ENCODE measurements at regions not wholly inside any gene's neighbourhood (a gene's known extent, or its start where the extent isn't known, plus 50 kb on each side); places are given as distances from the start of the nearest gene placed in this dataset.

DNA sequence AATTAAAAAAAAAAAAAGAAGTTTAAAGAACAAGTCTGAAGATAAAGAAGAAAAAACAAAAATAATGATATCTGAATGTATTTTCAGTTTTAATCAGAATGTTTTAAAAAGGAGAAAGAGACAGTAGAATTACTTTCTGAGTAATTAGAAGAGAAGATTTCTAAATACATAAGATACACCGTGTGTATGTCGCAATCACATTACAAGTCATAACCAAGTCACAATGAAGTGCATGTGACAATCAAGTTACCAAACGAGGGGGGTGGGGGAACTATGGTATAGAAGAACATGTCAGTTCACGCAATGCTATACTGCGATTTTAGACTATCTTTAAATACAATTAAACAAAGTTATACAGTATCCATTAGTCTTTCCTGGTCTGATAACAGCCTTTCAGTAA lies 1464.1 kb upstream of the FLRT2 start:
- 75 to 77% methylated on average over 5 of the region's 5 CpGs for WGBS, 2 donors
- Histone ChIP-seq H3K36me3 (no peaks in the 10 kb centered on the region), H3K4me3 (no peak overlapping the region), H3K9me3 (no peaks in the 10 kb centered on the region), H3K27ac (no peak overlapping the region), H3K27me3 (no peaks in the 10 kb centered on the region), H3K4me1 (no peaks in the 10 kb centered on the region)
- no peak for DNase-seq
- ATAC-seq (ENCODE audit: low FRiP score in 2 of 2), result no peak
- TF ChIP-seq EP300 (IDR thresholded peaks at IDR 0.05) (no peak), CTCF (IDR thresholded peaks at IDR 0.05) (no peak), POLR2A (IDR thresholded peaks at IDR 0.05) (no peak), POLR2AphosphoS5 (IDR thresholded peaks at IDR 0.05) (no peak)

- H3K4me3 ChIP-seq, result no peak overlapping the region
- no peaks in the 10 kb centered on the region for H3K4me1 ChIP-seq
- no peaks in the 10 kb centered on the region for H3K9me3 ChIP-seq
- ATAC-seq (ENCODE audit: low FRiP score in 2 of 2) (no peak), DNase-seq (no peak)
- H3K27ac ChIP-seq, result no peak overlapping the region
- WGBS, 2 donors, result 90 to 95% methylated on average over 2 of the region's 2 CpGs
- TF ChIP-seq CTCF (IDR thresholded peaks at IDR 0.05) (no peak), POLR2A (IDR thresholded peaks at IDR 0.05) (no peak), EP300 (IDR thresholded peaks at IDR 0.05) (no peak), POLR2AphosphoS5 (IDR thresholded peaks at IDR 0.05) (no peak)
- no peaks in the 10 kb centered on the region for H3K27me3 ChIP-seq
- H3K36me3 ChIP-seq, result no peaks in the 10 kb centered on the region
These were observed 1461.7 kb upstream of the FLRT2 start for GRCh38 chr14:84068288-84068687.

DNA sequence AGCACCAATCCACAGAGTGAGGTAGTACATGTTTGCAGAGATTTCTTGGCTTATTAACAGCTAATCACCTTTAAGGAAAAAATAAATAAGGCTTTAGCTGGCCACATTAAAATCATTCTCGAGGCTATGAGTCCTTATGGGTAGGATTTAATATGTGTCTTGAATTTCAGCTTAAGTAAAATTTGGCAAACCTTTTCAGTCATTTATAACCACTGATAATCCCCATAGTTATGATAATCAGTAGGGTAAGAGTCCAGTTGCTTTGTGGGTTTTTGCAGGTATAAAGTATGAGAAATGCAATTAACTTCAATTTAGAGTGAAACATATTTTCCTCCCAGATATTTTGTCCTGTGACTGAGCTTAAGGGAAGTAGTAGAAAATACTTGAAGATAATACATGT lies 1458.9 kb upstream of the FLRT2 start:
- Histone ChIP-seq H3K4me1 (no peaks in the 10 kb centered on the region), H3K27me3 (no peaks in the 10 kb centered on the region), H3K4me3 (no peak overlapping the region), H3K9me3 (no peaks in the 10 kb centered on the region), H3K27ac (no peak overlapping the region), H3K36me3 (no peaks in the 10 kb centered on the region)
- ATAC-seq (ENCODE audit: low FRiP score in 2 of 2) (no peak), DNase-seq (no peak)
- TF ChIP-seq POLR2AphosphoS5 (IDR thresholded peaks at IDR 0.05) (no peak), POLR2A (IDR thresholded peaks at IDR 0.05) (no peak), CTCF (IDR thresholded peaks at IDR 0.05) (no peak), EP300 (IDR thresholded peaks at IDR 0.05) (no peak)
- WGBS, 2 donors, result 79 to 86% methylated on average over 1 of the region's 1 CpG

DNA sequence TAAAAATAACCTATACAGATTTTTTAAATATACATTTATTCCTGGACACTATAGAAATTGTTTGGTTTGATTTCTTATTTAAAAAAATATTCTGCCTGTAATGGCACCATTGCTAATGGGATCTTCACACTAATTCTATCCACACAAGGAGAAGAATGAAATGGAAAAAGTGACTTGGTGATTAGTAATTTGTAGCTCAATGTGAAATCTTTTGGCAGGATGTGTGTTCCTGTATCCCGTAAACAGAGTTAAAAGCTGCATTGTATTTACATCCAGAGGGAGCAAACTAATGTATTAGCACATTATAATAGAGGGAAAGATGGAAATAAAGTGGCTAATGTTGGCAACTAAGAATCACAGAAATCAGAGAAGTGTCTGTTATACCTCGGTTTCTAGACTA lies 1455.3 kb upstream of the FLRT2 start:
- Histone ChIP-seq H3K4me1 (no peaks in the 10 kb centered on the region), H3K9me3 (no peaks in the 10 kb centered on the region), H3K4me3 (no peak overlapping the region), H3K27ac (no peak overlapping the region), H3K36me3 (no peaks in the 10 kb centered on the region), H3K27me3 (no peaks in the 10 kb centered on the region)
- TF ChIP-seq EP300 (IDR thresholded peaks at IDR 0.05) (no peak), CTCF (IDR thresholded peaks at IDR 0.05) (no peak), POLR2A (IDR thresholded peaks at IDR 0.05) (no peak), POLR2AphosphoS5 (IDR thresholded peaks at IDR 0.05) (no peak)
- DNase-seq (no peak), ATAC-seq (ENCODE audit: low FRiP score in 2 of 2) (no peak)
- WGBS, 2 donors, result 79 to 89% methylated on average over 2 of the region's 2 CpGs

DNA sequence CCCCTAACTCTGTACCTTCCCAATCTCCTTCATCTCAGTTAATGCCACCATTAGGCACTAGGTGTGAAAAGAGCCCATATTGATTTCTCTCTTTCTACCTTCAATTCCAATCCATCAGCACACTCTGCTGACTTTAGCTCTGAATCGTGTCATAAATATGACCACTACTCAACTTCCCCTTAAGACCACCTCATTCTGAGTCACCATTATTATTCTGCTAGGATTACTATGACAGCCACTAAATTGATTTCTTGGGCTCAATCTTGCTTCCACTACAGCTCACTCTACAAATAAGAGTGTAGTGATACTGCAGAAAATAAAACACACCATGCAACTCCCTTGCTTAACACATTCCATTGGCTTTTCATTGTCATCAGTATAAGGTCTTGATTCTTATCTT lies 1449.0 kb upstream of the FLRT2 start:
- ATAC-seq (ENCODE audit: low FRiP score in 2 of 2) (no peak), DNase-seq (no peak)
- TF ChIP-seq CTCF (IDR thresholded peaks at IDR 0.05), result no peak
- TF ChIP-seq POLR2A (IDR thresholded peaks at IDR 0.05), result no peak
- TF ChIP-seq EP300 (IDR thresholded peaks at IDR 0.05), result no peak
- TF ChIP-seq POLR2AphosphoS5 (IDR thresholded peaks at IDR 0.05), result no peak
- 86 to 100% methylated on average over 1 of the region's 1 CpG for WGBS, 2 donors
- Histone ChIP-seq H3K27me3 (no peaks in the 10 kb centered on the region), H3K4me1 (no peaks in the 10 kb centered on the region), H3K4me3 (no peak overlapping the region), H3K36me3 (no peaks in the 10 kb centered on the region), H3K9me3 (no peaks in the 10 kb centered on the region), H3K27ac (no peak overlapping the region)

Measured in upper lobe of left lung (tissue), 6 donors.